ENCODE measurements at regions not wholly inside any gene's neighbourhood (a gene's known extent, or its start where the extent isn't known, plus 50 kb on each side); places are given as distances from the start of the nearest gene placed in this dataset.
A peak's percentile ranks its signal among the peaks of the same experiment; 100 is the strongest.

GRCh38 chr15:24054547-24055245 is 367.6 kb upstream of the NDN start:
- Histone ChIP-seq H4K8ac (replicated peaks; ENCODE audit: insufficient read length, low read depth, low read length) (no peak overlapping the region), H2BK20ac (ENCODE audit: low read depth, low read length, poor library complexity, severe bottlenecking) (no peak overlapping the region), H3K9ac (ENCODE audit: extremely low read depth, insufficient read length, low read length) (no peak overlapping the region), H3K4me1 (ENCODE audit: insufficient read depth, low read length) (no peaks in the 10 kb centered on the region), H2BK5ac (ENCODE audit: insufficient read length, low read length) (no peak overlapping the region), H3K4me2 (ENCODE audit: insufficient read depth, insufficient read length, low read length) (peak overlapping the region; percentile 8), H3K9me3 (ENCODE audit: control insufficient read depth, low read depth, low read length) (peaks cover 33% of the 10 kb centered on the region), H3K23ac (ENCODE audit: insufficient read length, low read depth, low read length) (no peak overlapping the region), H3K4ac (ENCODE audit: low read depth, low read length) (no peak overlapping the region), H3K79me1 (ENCODE audit: insufficient read depth, low read depth, low read length, poor library complexity, severe bottlenecking) (no peaks in the 10 kb centered on the region), H2BK15ac (ENCODE audit: low read depth, low read length) (no peak overlapping the region), H3K14ac (ENCODE audit: insufficient read depth, low read length) (no peak overlapping the region), H3K27ac (ENCODE audit: insufficient read length, low read depth, low read length) (no peak overlapping the region), H3K56ac (ENCODE audit: insufficient read length, low read depth, low read length) (no peak overlapping the region), H3K27me3 (ENCODE audit: insufficient read depth, low read length) (no peaks in the 10 kb centered on the region), H2AFZ (ENCODE audit: low read length) (peak overlapping the region; percentile 29), H4K91ac (ENCODE audit: insufficient read length, low read depth, low read length) (no peak overlapping the region), H2AK5ac (ENCODE audit: insufficient read length, low read length) (no peak overlapping the region), H4K5ac (ENCODE audit: insufficient read length, low read depth, low read length) (no peak overlapping the region), H4K20me1 (ENCODE audit: control insufficient read depth, insufficient read depth, insufficient read length) (no peaks in the 10 kb centered on the region), H2BK12ac (ENCODE audit: insufficient read length, low read depth, low read length) (no peak overlapping the region), H2BK120ac (ENCODE audit: low read depth, low read length, poor library complexity, severe bottlenecking) (no peak overlapping the region), H3K79me2 (ENCODE audit: insufficient read depth, low read length) (no peaks in the 10 kb centered on the region), H3T11ph (ENCODE audit: low read length) (no peak overlapping the region), H3K18ac (ENCODE audit: insufficient read length, low read depth, low read length) (no peak overlapping the region), H3K23me2 (ENCODE audit: insufficient read length, low read depth, low read length, poor library complexity, severe bottlenecking) (no peaks in the 10 kb centered on the region)
- H3K9me3 Mint-ChIP-seq, result peaks cover 59 to 65% of the 10 kb centered on the region in 2 experiments
- no peak overlapping the region for H3K4me3 Mint-ChIP-seq
- H3K27me3 Mint-ChIP-seq (ENCODE audit: low read depth), result no peaks in the 10 kb centered on the region
- no peak overlapping the region for H3K27ac Mint-ChIP-seq
- no CpG with 5 or more reads among the region's 10 CpGs for WGBS (ENCODE audit: extremely low coverage, insufficient read length, low lambda C conversion rate)
- peaks cover 0 to 2% (median 0%) of the 10 kb centered on the region in 3 experiments; a peak in 2 of 7 replicates for H3K36me3 Mint-ChIP-seq (ENCODE audit: insufficient read depth in 1 of 3, low read depth in 3 of 3)
- no peak for DNase-seq
- no peak for TF ChIP-seq CTCF (conservative IDR thresholded peaks at IDR 0.05)
- H3K4me1 Mint-ChIP-seq, result peaks cover 0 to 4% of the 10 kb centered on the region in 2 experiments; a peak in 1 of 4 replicates
